Vagina (tissue), 2 donors: ENCODE measurements at regions not wholly inside any gene's neighbourhood (a gene's known extent, or its start where the extent isn't known, plus 50 kb on each side); places are given as distances from the start of the nearest gene placed in this dataset.

Source experiments
- DNase-seq, 2 donors: peaks; one replicate each; pipeline ENCODE4 v3.0.0-alpha.2; 2017; ENCODE audit errors: extremely low spot score in 2 of 2
- H3K27ac ChIP-seq: fragments of 200-600 bp; sonication (generic); one replicate; pipeline ENCODE4 v1.5.1; 2019
- H3K27me3 ChIP-seq: fragments of 200-600 bp; sonication (generic); one replicate; pipeline ENCODE4 v1.5.1; 2019
- H3K36me3 ChIP-seq, 2 donors: fragments of 200-600 bp; sonication (generic); one replicate each; pipeline ENCODE4 v1.5.1; 2017 to 2019
- H3K4me1 ChIP-seq: fragments of 200-600 bp; sonication (generic); one replicate; pipeline ENCODE4 v1.5.1; 2019
- H3K4me3 ChIP-seq, 2 donors: fragments of 200-600 bp; sonication (generic); 1 replicate in 1 of 2; 2 replicates in 1 of 2; pipeline ENCODE4 v1.5.1; 2016 to 2019
- H3K9me3 ChIP-seq: fragments of 200-600 bp; sonication (generic); one replicate; pipeline ENCODE4 v1.5.1; 2019
- CTCF ChIP-seq, 3 experiments: fragments of 450-650 bp in 2 of 3; fragments of 200-600 bp in 1 of 3; sonication (generic) in 1 of 3; IDR thresholded peaks; one replicate each; pipeline ENCODE4 v1.5.1; 2017 to 2019; ENCODE audit warnings: antibody characterized with exemption in 3 of 3, mild to moderate bottlenecking in 2 of 3, moderate library complexity in 2 of 3
- POLR2A ChIP-seq, 2 donors: fragments of 450-650 bp; IDR thresholded peaks; one replicate each; pipeline ENCODE4 v1.6.1; 2017; ENCODE audit warnings: antibody characterized with exemption in 2 of 2, mild to moderate bottlenecking in 2 of 2, moderate library complexity in 2 of 2
- POLR2AphosphoS5 ChIP-seq, 2 donors: sonication (generic); formaldehyde crosslinking; IDR thresholded peaks; one replicate each; pipeline ENCODE4 v1.9.0; 2017; ENCODE audit warnings: antibody characterized with exemption in 2 of 2, mild to moderate bottlenecking in 2 of 2, low read depth in 1 of 2; ENCODE audit not compliant: insufficient read depth in 1 of 2
- intact Hi-C: fragments of 100-400 bp; cut with DNase I; formaldehyde crosslinking; loops from one replicate; pipeline ENCODE4 v1.15.1; 2023

GRCh38 chr16:9518581-9518980, 427.1 kb downstream of the HAPSTR1 start:
- TF ChIP-seq POLR2A (IDR thresholded peaks at IDR 0.05) (no peak), POLR2AphosphoS5 (IDR thresholded peaks at IDR 0.05; ENCODE audit: insufficient read depth in 1 of 2, low read depth in 1 of 2) (no peak), CTCF (IDR thresholded peaks at IDR 0.05) (no peak)

GRCh38 chr16:9521749-9522370, 430.4 kb downstream of the HAPSTR1 start:
- intact Hi-C loops = no loop called here
- Histone ChIP-seq H3K36me3 (no peaks in the 10 kb centered on the region), H3K27me3 (no peaks in the 10 kb centered on the region), H3K9me3 (no peaks in the 10 kb centered on the region), H3K27ac (no peak overlapping the region), H3K4me1 (no peaks in the 10 kb centered on the region), H3K4me3 (no peak overlapping the region)
- TF ChIP-seq CTCF (IDR thresholded peaks at IDR 0.05) = no peak
- TF ChIP-seq POLR2AphosphoS5 (IDR thresholded peaks at IDR 0.05; ENCODE audit: insufficient read depth in 1 of 2, low read depth in 1 of 2) = no peak
- no peak for TF ChIP-seq POLR2A (IDR thresholded peaks at IDR 0.05)
- no peak for DNase-seq

More at GRCh38 chr16:9518581-9518980, 427.1 kb downstream of the HAPSTR1 start:
- no peaks in the 10 kb centered on the region for H3K36me3 ChIP-seq
- no peak overlapping the region for H3K27ac ChIP-seq
- no peak for DNase-seq
- H3K4me3 ChIP-seq = no peak overlapping the region
- H3K4me1 ChIP-seq = no peaks in the 10 kb centered on the region
- H3K9me3 ChIP-seq = no peaks in the 10 kb centered on the region
- no peaks in the 10 kb centered on the region for H3K27me3 ChIP-seq
- intact Hi-C loops = no loop called here

GRCh38 chr16:9522614-9523013, 431.2 kb downstream of the HAPSTR1 start:
- intact Hi-C loops = no loop called here
- TF ChIP-seq POLR2AphosphoS5 (IDR thresholded peaks at IDR 0.05; ENCODE audit: insufficient read depth in 1 of 2, low read depth in 1 of 2) = no peak
- no peak for TF ChIP-seq CTCF (IDR thresholded peaks at IDR 0.05)
- TF ChIP-seq POLR2A (IDR thresholded peaks at IDR 0.05) = no peak
- Histone ChIP-seq H3K36me3 (no peaks in the 10 kb centered on the region), H3K27ac (no peak overlapping the region), H3K9me3 (no peaks in the 10 kb centered on the region), H3K4me3 (no peak overlapping the region), H3K4me1 (no peaks in the 10 kb centered on the region), H3K27me3 (no peaks in the 10 kb centered on the region)
- no peak for DNase-seq

GRCh38 chr16:9523994-9524393, 432.6 kb downstream of the HAPSTR1 start:
- H3K4me3 ChIP-seq = no peak overlapping the region
- no peaks in the 10 kb centered on the region for H3K27me3 ChIP-seq
- H3K36me3 ChIP-seq = no peaks in the 10 kb centered on the region
- no peaks in the 10 kb centered on the region for H3K4me1 ChIP-seq
- DNase-seq = no peak
- no peaks in the 10 kb centered on the region for H3K9me3 ChIP-seq
- H3K27ac ChIP-seq = no peak overlapping the region
- TF ChIP-seq CTCF (IDR thresholded peaks at IDR 0.05) (no peak), POLR2AphosphoS5 (IDR thresholded peaks at IDR 0.05; ENCODE audit: insufficient read depth in 1 of 2, low read depth in 1 of 2) (no peak)
- intact Hi-C loops = no loop called here

- no peak for DNase-seq
- H3K27ac ChIP-seq = no peak overlapping the region
- no peaks in the 10 kb centered on the region for H3K9me3 ChIP-seq
- H3K4me1 ChIP-seq = no peaks in the 10 kb centered on the region
- no peaks in the 10 kb centered on the region for H3K27me3 ChIP-seq
- no peaks in the 10 kb centered on the region for H3K36me3 ChIP-seq
- no peak for TF ChIP-seq POLR2AphosphoS5 (IDR thresholded peaks at IDR 0.05; ENCODE audit: insufficient read depth in 1 of 2, low read depth in 1 of 2)
- no peak for TF ChIP-seq POLR2A (IDR thresholded peaks at IDR 0.05)
- TF ChIP-seq CTCF (IDR thresholded peaks at IDR 0.05) = no peak
- H3K4me3 ChIP-seq = no peak overlapping the region
- intact Hi-C loops = no loop called here
Measured at GRCh38 chr16:9525037-9525436, 433.6 kb downstream of the HAPSTR1 start.
